H9 (cell line): ENCODE measurements at regions not wholly inside any gene's neighbourhood (a gene's known extent, or its start where the extent isn't known, plus 50 kb on each side); places are given as distances from the start of the nearest gene placed in this dataset.

ENCODE experiments used
- DNase-seq: peaks from one replicate; pipeline ENCODE4 v3.0.0-alpha.2; 2017
- H2AFZ ChIP-seq: one replicate; pipeline ENCODE4 v1.6.1; 2013; ENCODE audit warnings: mild to moderate bottlenecking, low read length, control low read depth, moderate library complexity
- H2AK5ac ChIP-seq: 2 replicates; pipeline ENCODE4 v1.6.1; 2013; ENCODE audit warnings: low read length, control low read depth, mixed read lengths; ENCODE audit not compliant: insufficient read length
- H2BK120ac ChIP-seq: one replicate; pipeline ENCODE4 v1.6.1; 2013; ENCODE audit warnings: low read depth, mild to moderate bottlenecking, low read length, control low read depth, inconsistent platforms; ENCODE audit not compliant: poor library complexity, severe bottlenecking
- H2BK12ac ChIP-seq: 2 replicates; pipeline ENCODE4 v1.6.1; 2013; ENCODE audit warnings: low read length, control low read depth, mixed read lengths, low read depth; ENCODE audit not compliant: insufficient read length
- H2BK15ac ChIP-seq: 2 replicates; pipeline ENCODE4 v1.6.1; 2013; ENCODE audit warnings: low read depth, low read length, control low read depth
- H2BK20ac ChIP-seq: one replicate; pipeline ENCODE4 v1.6.1; 2013; ENCODE audit warnings: low read depth, mild to moderate bottlenecking, low read length, control low read depth, inconsistent platforms; ENCODE audit not compliant: poor library complexity, severe bottlenecking
- H2BK5ac ChIP-seq: 2 replicates; pipeline ENCODE4 v1.6.1; 2013; ENCODE audit warnings: low read length, control low read depth, mixed read lengths; ENCODE audit not compliant: insufficient read length
- H3K14ac ChIP-seq: 2 replicates; pipeline ENCODE4 v1.6.1; 2013; ENCODE audit warnings: low read length, control low read depth; ENCODE audit not compliant: insufficient read depth
- H3K18ac ChIP-seq: 2 replicates; pipeline ENCODE4 v1.6.1; 2013; ENCODE audit warnings: low read depth, mild to moderate bottlenecking, mixed read lengths, low read length, control low read depth; ENCODE audit not compliant: insufficient read length
- H3K23ac ChIP-seq: 2 replicates; pipeline ENCODE4 v1.6.1; 2013; ENCODE audit warnings: low read length, control low read depth, mixed read lengths, low read depth; ENCODE audit not compliant: insufficient read length
- H3K23me2 ChIP-seq: 2 replicates; pipeline ENCODE4 v1.6.1; 2013; ENCODE audit warnings: low read depth, mild to moderate bottlenecking, mixed read lengths, low read length, control low read depth; ENCODE audit not compliant: insufficient read length, poor library complexity, severe bottlenecking
- H3K27ac ChIP-seq: 2 replicates; pipeline ENCODE4 v1.5.1; 2013; ENCODE audit warnings: low read length, control low read depth, mixed read lengths, low read depth; ENCODE audit not compliant: insufficient read length
- H3K27me3 ChIP-seq: 2 replicates; pipeline ENCODE4 v1.6.1; 2013; ENCODE audit warnings: low read length, control low read depth, inconsistent platforms; ENCODE audit not compliant: insufficient read depth
- H3K4ac ChIP-seq: 2 replicates; pipeline ENCODE4 v1.6.1; 2013; ENCODE audit warnings: low read depth, mild to moderate bottlenecking, control low read depth, inconsistent platforms, low read length, moderate library complexity
- H3K4me1 ChIP-seq: 2 replicates; pipeline ENCODE4 v1.6.1; 2013; ENCODE audit warnings: low read length, control low read depth, inconsistent platforms; ENCODE audit not compliant: insufficient read depth
- H3K4me2 ChIP-seq: 2 replicates; pipeline ENCODE4 v1.6.1; 2013; ENCODE audit warnings: low read length, control low read depth, mixed read lengths; ENCODE audit not compliant: insufficient read length, insufficient read depth
- H3K56ac ChIP-seq: 2 replicates; pipeline ENCODE4 v1.6.1; 2013; ENCODE audit warnings: low read depth, mild to moderate bottlenecking, mixed read lengths, low read length, control low read depth; ENCODE audit not compliant: insufficient read length
- H3K79me1 ChIP-seq: 2 replicates; pipeline ENCODE4 v1.6.1; 2013; ENCODE audit warnings: low read depth, mild to moderate bottlenecking, moderate library complexity, low read length, control low read depth, inconsistent platforms; ENCODE audit not compliant: insufficient read depth, poor library complexity, severe bottlenecking
- H3K79me2 ChIP-seq: 2 replicates; pipeline ENCODE4 v1.6.1; 2013; ENCODE audit warnings: low read length, control low read depth, inconsistent platforms; ENCODE audit not compliant: insufficient read depth
- H3K9ac ChIP-seq: 2 replicates; pipeline ENCODE4 v1.6.1; 2013; ENCODE audit warnings: low read length, control low read depth, mixed read lengths; ENCODE audit not compliant: insufficient read length; ENCODE audit errors: extremely low read depth
- H3K9me3 ChIP-seq: one replicate; pipeline ENCODE4 v1.6.1; 2013; ENCODE audit warnings: low read depth, low read length, inconsistent platforms; ENCODE audit not compliant: control insufficient read depth
- H3T11ph ChIP-seq: one replicate; pipeline ENCODE4 v1.6.1; 2013; ENCODE audit warnings: mild to moderate bottlenecking, low read length, control low read depth, inconsistent platforms
- H4K20me1 ChIP-seq: one replicate; pipeline ENCODE4 v1.6.1; 2013; ENCODE audit not compliant: control insufficient read depth, insufficient read length, insufficient read depth
- H4K5ac ChIP-seq: 2 replicates; pipeline ENCODE4 v1.6.1; 2013; ENCODE audit warnings: low read depth, mild to moderate bottlenecking, mixed read lengths, low read length, control low read depth; ENCODE audit not compliant: insufficient read length
- H4K8ac ChIP-seq: replicated peaks from 2 replicates; pipeline ENCODE4 v1.6.1; 2013; ENCODE audit warnings: low read length, control low read depth, mixed read lengths, low read depth; ENCODE audit not compliant: insufficient read length
- H4K91ac ChIP-seq: 2 replicates; pipeline ENCODE4 v1.6.1; 2013; ENCODE audit warnings: low read depth, mild to moderate bottlenecking, moderate library complexity, mixed read lengths, low read length, control low read depth; ENCODE audit not compliant: insufficient read length
- H3K27ac Mint-ChIP-seq, 3 experiments: 2 replicates in 2 of 3; 3 replicates in 1 of 3; pipeline ENCODE4 v1.8.0; 2020 to 2021; ENCODE audit warnings: mixed read lengths in 3 of 3, mild to moderate bottlenecking in 1 of 3, moderate library complexity in 1 of 3
- H3K27me3 Mint-ChIP-seq: 2 replicates; pipeline ENCODE4 v1.8.0; 2021; ENCODE audit warnings: low read depth, mild to moderate bottlenecking, moderate library complexity, mixed read lengths
- H3K36me3 Mint-ChIP-seq, 3 experiments: 2 replicates in 2 of 3; 3 replicates in 1 of 3; pipeline ENCODE4 v1.8.0; 2020 to 2021; ENCODE audit warnings: low read depth in 3 of 3, mixed read lengths in 3 of 3; ENCODE audit not compliant: insufficient read depth in 1 of 3
- H3K4me1 Mint-ChIP-seq, 2 experiments: 2 replicates each; pipeline ENCODE4 v1.8.0; 2020; ENCODE audit warnings: mixed read lengths in 2 of 2
- H3K4me3 Mint-ChIP-seq, 2 experiments: 2 replicates in 1 of 2; 3 replicates in 1 of 2; pipeline ENCODE4 v1.8.0; 2020 to 2021; ENCODE audit warnings: mild to moderate bottlenecking in 2 of 2, mixed read lengths in 2 of 2, moderate library complexity in 1 of 2
- H3K9me3 Mint-ChIP-seq, 2 experiments: 2 replicates in 1 of 2; 3 replicates in 1 of 2; pipeline ENCODE4 v1.8.0; 2020; ENCODE audit warnings: mild to moderate bottlenecking in 2 of 2, mixed read lengths in 2 of 2, moderate library complexity in 1 of 2
- WGBS: extraction: QIAGEN DNeasy Blood & Tissue Kit; methylation state at CpG from one replicate; pipeline ENCODE4 v1.1.7; 2013; ENCODE audit warnings: missing lambda C conversion rate, low lambda C conversion rate, mixed read lengths; ENCODE audit not compliant: insufficient read length; ENCODE audit errors: extremely low coverage; 5-methylcytosine and 5-hydroxymethylcytosine counted together
- TF ChIP-seq, protein P1 (sequence below): fragments of 200-600 bp; sonication (generic); conservative IDR thresholded peaks from 3 replicates; pipeline ENCODE4 v1.8.0; 2021; ENCODE audit warnings: antibody characterized with exemption, mild to moderate bottlenecking

DNA sequence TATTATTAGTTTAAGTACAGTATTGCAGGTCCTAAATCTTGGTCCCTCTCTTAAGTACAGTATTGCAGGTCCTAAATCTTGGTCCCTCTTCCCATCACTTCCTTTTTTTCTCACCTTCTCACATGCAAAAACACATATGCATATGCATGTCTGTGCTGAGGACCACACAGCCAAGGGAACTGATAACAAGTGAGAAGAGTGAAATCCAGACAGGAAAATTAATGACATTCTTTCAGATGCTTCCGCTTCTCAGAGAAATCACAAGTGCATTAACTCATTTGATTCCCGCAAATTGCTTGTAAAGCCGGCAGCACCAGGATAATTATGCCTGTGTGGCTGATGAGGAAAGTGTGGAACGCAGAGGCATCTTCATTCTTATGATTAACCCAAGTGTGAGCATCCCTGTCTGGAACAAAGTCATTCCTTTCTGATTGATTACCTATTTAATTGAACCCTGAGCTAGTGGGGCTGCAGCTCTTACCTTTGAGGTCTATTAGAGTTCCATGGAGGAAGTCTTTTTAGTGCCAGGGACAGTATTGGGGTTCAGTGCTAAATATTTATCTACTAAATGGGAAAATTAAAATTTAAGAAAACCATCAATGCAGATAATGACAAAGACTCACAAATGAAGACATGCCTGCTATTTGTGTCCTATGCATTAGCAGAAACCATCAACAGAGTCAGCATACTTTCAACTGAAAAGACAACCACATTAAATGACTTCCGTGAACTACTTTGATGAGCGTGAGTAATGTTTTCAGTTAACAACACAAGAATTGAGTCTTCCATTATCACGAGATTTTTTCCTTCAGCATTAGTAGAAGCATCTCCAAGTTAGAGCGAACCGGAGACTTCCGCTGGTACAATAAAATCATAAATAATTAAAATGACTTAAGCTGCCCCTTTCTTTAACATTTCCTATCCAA is 220.4 kb upstream of the SLC35G4 start:
- no peaks in the 10 kb centered on the region for H3K79me2 ChIP-seq
- H4K8ac ChIP-seq, result no peak overlapping the region
- no peak overlapping the region for H3K18ac ChIP-seq
- H3K4ac ChIP-seq, result no peak overlapping the region
- H3K27ac Mint-ChIP-seq, result no peak overlapping the region
- peaks cover 12 to 20% of the 10 kb centered on the region in 2 experiments for H3K4me1 Mint-ChIP-seq
- no peak overlapping the region for H3K27ac ChIP-seq
- H3K4me2 ChIP-seq, result no peak overlapping the region
- H2BK15ac ChIP-seq, result no peak overlapping the region
- no peak overlapping the region for H4K5ac ChIP-seq
- H3K23me2 ChIP-seq, result no peaks in the 10 kb centered on the region
- H3K4me1 ChIP-seq, result no peaks in the 10 kb centered on the region
- H3K27me3 Mint-ChIP-seq, result no peaks in the 10 kb centered on the region
- H3K9ac ChIP-seq, result no peak overlapping the region
- no peak overlapping the region for H3K56ac ChIP-seq
- H4K91ac ChIP-seq, result no peak overlapping the region
- H3K27me3 ChIP-seq, result no peaks in the 10 kb centered on the region
- H4K20me1 ChIP-seq, result no peaks in the 10 kb centered on the region
- H3K79me1 ChIP-seq, result no peaks in the 10 kb centered on the region
- H2BK5ac ChIP-seq, result no peak overlapping the region
- H3T11ph ChIP-seq, result no peak overlapping the region
- TF ChIP-seq, protein P1, sequence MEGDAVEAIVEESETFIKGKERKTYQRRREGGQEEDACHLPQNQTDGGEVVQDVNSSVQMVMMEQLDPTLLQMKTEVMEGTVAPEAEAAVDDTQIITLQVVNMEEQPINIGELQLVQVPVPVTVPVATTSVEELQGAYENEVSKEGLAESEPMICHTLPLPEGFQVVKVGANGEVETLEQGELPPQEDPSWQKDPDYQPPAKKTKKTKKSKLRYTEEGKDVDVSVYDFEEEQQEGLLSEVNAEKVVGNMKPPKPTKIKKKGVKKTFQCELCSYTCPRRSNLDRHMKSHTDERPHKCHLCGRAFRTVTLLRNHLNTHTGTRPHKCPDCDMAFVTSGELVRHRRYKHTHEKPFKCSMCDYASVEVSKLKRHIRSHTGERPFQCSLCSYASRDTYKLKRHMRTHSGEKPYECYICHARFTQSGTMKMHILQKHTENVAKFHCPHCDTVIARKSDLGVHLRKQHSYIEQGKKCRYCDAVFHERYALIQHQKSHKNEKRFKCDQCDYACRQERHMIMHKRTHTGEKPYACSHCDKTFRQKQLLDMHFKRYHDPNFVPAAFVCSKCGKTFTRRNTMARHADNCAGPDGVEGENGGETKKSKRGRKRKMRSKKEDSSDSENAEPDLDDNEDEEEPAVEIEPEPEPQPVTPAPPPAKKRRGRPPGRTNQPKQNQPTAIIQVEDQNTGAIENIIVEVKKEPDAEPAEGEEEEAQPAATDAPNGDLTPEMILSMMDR, result no peak
- H2AK5ac ChIP-seq, result no peak overlapping the region
- WGBS, result no CpG with 5 or more reads among the region's 10 CpGs
- DNase-seq, result no peak
- no peak overlapping the region for H2AFZ ChIP-seq
- no peak overlapping the region for H2BK12ac ChIP-seq
- H3K14ac ChIP-seq, result no peak overlapping the region
- no peak overlapping the region for H3K23ac ChIP-seq
- no peak overlapping the region for H3K4me3 Mint-ChIP-seq
- H2BK120ac ChIP-seq, result no peak overlapping the region
- H2BK20ac ChIP-seq, result no peak overlapping the region
- no peaks in the 10 kb centered on the region for H3K9me3 Mint-ChIP-seq
- no peaks in the 10 kb centered on the region for H3K36me3 Mint-ChIP-seq
- no peaks in the 10 kb centered on the region for H3K9me3 ChIP-seq
